ENCODE measurements at regions not wholly inside any gene's neighbourhood (a gene's known extent, or its start where the extent isn't known, plus 50 kb on each side); places are given as distances from the start of the nearest gene placed in this dataset.

- no peak for TF ChIP-seq CTCF (IDR thresholded peaks at IDR 0.05)
- TF ChIP-seq ZFX (IDR thresholded peaks at IDR 0.05; ENCODE audit: borderline replicate concordance), result no peak
Observed at GRCh38 chr22:23387827-23388516, 192.1 kb downstream of the IGLL1 start.
